Memory B cell (primary cell): ENCODE measurements at regions not wholly inside any gene's neighbourhood (a gene's known extent, or its start where the extent isn't known, plus 50 kb on each side); places are given as distances from the start of the nearest gene placed in this dataset.

ENCODE experiments used
- ATAC-seq: fragments of 150-1000 bp; cut with Tn5 transposase; 2 replicates; pipeline ENCODE4 v1.10.0; 2021; ENCODE audit warnings: low read depth, mild to moderate bottlenecking, moderate library complexity
- DNase-seq, 2 donors: peaks; one replicate each; pipeline ENCODE4 v3.0.0; 2022; ENCODE audit warnings: low spot score in 2 of 2
- H3K27ac Mint-ChIP-seq: one replicate; pipeline ENCODE4 v1.8.0; 2022; ENCODE audit warnings: mild to moderate bottlenecking, moderate library complexity, mixed read lengths
- H3K27me3 Mint-ChIP-seq: one replicate; pipeline ENCODE4 v1.8.0; 2022; ENCODE audit warnings: mixed read lengths
- H3K36me3 Mint-ChIP-seq: one replicate; pipeline ENCODE4 v1.8.0; 2022; ENCODE audit warnings: mild to moderate bottlenecking, mixed read lengths
- H3K4me1 Mint-ChIP-seq: one replicate; pipeline ENCODE4 v1.8.0; 2022; ENCODE audit warnings: mixed read lengths
- H3K4me3 Mint-ChIP-seq: one replicate; pipeline ENCODE4 v1.8.0; 2022; ENCODE audit warnings: mild to moderate bottlenecking, moderate library complexity, mixed read lengths
- H3K9me3 Mint-ChIP-seq: one replicate; pipeline ENCODE4 v1.8.0; 2022; ENCODE audit warnings: mixed read lengths

DNA sequence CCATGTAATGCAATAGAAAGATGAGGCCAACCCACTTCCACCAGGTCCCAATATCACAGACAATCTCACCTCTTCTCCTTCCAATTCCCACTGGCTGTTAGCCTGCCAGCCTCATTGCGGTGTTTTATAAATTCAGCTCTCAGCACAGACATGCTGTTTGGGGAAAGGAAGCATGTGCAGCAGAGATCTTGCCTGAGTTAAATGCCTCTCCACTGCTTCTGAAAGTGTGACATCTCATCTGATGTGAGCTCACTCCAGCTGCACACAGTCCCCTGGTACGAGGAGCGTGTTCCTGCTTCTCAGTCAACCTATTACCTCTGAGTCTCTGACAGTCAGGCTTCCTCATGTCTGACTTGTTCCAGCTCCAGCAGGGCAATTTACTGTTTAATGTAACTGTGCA, 122.7 kb upstream of the GUCY1A2 start:
- H3K27me3 Mint-ChIP-seq = no peaks in the 10 kb centered on the region

DNA sequence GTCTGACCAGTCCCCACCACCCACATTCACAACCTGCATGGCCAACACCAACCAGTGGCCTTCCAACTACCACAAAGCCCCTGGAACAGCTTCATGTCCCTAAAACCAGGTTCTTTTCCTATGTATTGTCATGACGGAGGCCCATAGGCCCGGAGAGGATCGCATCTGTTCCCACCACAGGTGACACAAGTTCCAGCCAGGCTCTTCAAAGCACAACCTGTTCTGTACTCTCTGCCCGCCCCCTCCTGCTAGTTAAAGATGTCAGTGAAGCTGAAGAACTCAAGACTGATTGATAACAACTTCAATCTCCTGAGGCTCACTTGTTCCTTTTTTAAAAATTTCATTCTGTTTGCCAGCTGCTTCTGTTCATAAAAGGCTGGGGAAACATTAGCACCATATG, 121.1 kb upstream of the GUCY1A2 start:
- Mint-ChIP-seq H3K27ac (no peak overlapping the region), H3K4me1 (no peaks in the 10 kb centered on the region), H3K27me3 (no peaks in the 10 kb centered on the region), H3K9me3 (peaks cover 3% of the 10 kb centered on the region), H3K36me3 (no peaks in the 10 kb centered on the region), H3K4me3 (no peak overlapping the region)
- ATAC-seq (no peak), DNase-seq (no peak)

More for the DNA sequence above, 122.7 kb upstream of the GUCY1A2 start:
- DNase-seq = no peak
- Mint-ChIP-seq H3K36me3 (no peaks in the 10 kb centered on the region), H3K27ac (no peak overlapping the region), H3K4me3 (no peak overlapping the region), H3K4me1 (no peaks in the 10 kb centered on the region), H3K9me3 (peaks cover 2% of the 10 kb centered on the region)
- ATAC-seq = no peak

DNA sequence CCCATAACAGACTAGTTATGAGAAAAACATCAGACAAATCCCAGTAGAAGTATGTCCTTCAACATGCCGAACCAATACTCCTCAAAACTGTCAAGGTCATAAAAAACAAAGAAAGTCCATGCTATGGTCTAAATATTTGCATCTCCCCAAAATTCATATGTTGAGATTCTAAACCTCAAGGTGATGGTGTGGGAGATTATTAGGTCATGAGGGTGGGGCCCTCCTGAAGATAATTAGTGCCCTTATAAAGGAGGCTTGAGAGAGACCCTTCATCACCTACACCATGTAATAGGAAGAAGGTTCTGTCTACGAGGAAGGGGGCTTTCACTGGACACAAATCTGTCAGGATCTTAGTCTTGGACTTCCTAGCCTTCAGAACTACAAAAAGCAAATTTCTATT, 118.6 kb upstream of the GUCY1A2 start:
- Mint-ChIP-seq H3K4me3 (no peak overlapping the region), H3K9me3 (peaks cover 6% of the 10 kb centered on the region), H3K36me3 (no peaks in the 10 kb centered on the region), H3K27me3 (no peaks in the 10 kb centered on the region), H3K4me1 (no peaks in the 10 kb centered on the region), H3K27ac (no peak overlapping the region)
- ATAC-seq (no peak), DNase-seq (no peak)

DNA sequence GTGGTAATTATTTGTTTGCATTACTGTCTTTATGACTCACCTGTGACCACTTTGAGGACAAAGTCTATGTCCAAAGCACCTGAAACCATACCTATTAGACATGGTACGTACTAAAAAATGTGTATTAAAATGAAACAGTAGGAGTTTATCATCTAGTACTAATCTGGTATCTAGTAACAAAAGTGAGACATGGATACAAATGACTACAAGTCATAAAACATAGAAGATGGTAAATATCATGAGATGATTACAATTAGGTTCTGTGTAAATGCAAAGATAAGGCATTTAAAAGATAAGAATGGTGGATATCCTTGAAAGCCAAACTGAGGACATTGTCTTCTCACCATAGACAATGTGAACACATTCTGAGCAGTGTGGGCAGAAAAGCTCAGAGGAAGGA, 113.5 kb upstream of the GUCY1A2 start:
- ATAC-seq (no peak), DNase-seq (no peak)
- no peaks in the 10 kb centered on the region for H3K4me1 Mint-ChIP-seq
- no peaks in the 10 kb centered on the region for H3K27me3 Mint-ChIP-seq
- H3K36me3 Mint-ChIP-seq = no peaks in the 10 kb centered on the region
- no peak overlapping the region for H3K27ac Mint-ChIP-seq
- H3K9me3 Mint-ChIP-seq = peaks cover 12% of the 10 kb centered on the region
- no peak overlapping the region for H3K4me3 Mint-ChIP-seq

DNA sequence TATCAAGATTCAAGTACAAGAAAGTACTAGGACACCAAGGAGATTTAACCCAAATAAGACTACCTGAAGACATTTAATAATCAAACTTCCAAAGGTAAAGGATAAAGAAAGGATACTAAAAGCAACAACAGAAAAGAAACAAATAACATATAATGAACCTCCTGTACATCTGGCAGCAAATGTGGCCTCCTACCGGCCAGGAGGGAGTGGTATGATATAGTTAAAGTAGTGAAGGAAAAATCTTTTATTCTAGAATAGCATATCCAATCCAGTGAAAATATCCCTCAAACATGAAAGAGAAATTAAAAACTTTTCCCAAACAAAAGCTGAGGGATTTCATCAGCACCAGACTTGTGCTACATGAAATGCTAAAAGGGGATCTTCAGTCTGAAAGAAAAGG, 104.7 kb upstream of the GUCY1A2 start:
- Mint-ChIP-seq H3K27ac (no peak overlapping the region), H3K4me1 (no peaks in the 10 kb centered on the region), H3K27me3 (no peaks in the 10 kb centered on the region), H3K36me3 (no peaks in the 10 kb centered on the region), H3K9me3 (peaks cover 7% of the 10 kb centered on the region), H3K4me3 (no peak overlapping the region)
- ATAC-seq = no peak
- no peak for DNase-seq

DNA sequence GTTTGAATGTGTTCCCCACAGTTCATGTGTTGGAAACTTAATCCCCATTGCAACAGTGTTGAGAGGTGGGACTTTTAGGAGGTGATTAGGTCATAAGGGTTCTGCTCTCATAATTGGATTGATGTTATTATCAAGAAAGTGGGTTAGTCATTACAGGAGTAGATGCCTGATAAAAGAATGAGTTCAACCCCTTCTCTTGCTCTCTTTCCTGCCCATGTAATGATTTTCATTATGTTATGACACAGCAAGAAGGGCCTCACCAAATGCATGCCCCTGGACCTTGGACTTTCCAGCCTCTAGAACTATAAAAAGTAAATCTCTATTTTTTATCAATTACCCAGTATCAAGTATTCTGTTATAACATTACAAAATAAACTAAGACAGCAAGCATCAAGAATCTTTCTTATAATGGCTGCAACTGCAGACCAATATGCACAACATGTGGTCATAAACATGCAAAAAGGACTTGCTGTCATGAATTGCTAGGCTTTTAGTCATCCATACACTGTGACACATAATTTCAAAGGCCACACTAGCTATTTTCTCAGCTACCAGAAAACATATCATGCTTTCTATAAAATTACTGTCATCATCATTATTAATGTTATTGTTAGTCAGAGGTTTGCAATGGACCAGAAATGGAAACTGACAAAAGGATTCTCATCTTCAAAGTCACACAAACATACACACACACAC, 99.9 kb upstream of the GUCY1A2 start:
- Mint-ChIP-seq H3K9me3 (peaks cover 9% of the 10 kb centered on the region), H3K27ac (no peak overlapping the region), H3K4me1 (no peaks in the 10 kb centered on the region), H3K4me3 (no peak overlapping the region), H3K36me3 (no peaks in the 10 kb centered on the region), H3K27me3 (no peaks in the 10 kb centered on the region)
- no peak for ATAC-seq
- no peak for DNase-seq

DNA sequence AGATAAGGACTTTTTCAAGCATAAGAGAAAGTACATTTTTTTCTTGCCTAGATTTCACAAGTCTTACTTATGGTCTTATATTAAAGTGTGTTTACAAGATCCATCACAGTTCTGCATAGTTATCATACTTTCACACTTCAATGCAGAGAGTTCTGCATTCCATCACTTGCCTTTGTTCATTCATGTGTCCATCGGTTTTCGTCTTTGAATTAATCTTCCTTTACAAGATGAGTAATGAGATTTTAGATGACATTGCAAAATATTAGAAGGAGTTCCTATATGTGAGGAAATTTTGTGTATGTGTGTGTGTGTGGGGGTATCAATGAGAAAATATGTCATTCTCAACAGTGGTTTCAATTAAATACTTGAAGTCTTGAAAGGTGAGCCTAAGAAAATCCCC, 98.1 kb upstream of the GUCY1A2 start:
- no peak overlapping the region for H3K4me3 Mint-ChIP-seq
- no peaks in the 10 kb centered on the region for H3K27me3 Mint-ChIP-seq
- no peaks in the 10 kb centered on the region for H3K36me3 Mint-ChIP-seq
- H3K4me1 Mint-ChIP-seq = no peaks in the 10 kb centered on the region
- DNase-seq (no peak), ATAC-seq (no peak)
- no peak overlapping the region for H3K27ac Mint-ChIP-seq
- peaks cover 7% of the 10 kb centered on the region for H3K9me3 Mint-ChIP-seq

DNA sequence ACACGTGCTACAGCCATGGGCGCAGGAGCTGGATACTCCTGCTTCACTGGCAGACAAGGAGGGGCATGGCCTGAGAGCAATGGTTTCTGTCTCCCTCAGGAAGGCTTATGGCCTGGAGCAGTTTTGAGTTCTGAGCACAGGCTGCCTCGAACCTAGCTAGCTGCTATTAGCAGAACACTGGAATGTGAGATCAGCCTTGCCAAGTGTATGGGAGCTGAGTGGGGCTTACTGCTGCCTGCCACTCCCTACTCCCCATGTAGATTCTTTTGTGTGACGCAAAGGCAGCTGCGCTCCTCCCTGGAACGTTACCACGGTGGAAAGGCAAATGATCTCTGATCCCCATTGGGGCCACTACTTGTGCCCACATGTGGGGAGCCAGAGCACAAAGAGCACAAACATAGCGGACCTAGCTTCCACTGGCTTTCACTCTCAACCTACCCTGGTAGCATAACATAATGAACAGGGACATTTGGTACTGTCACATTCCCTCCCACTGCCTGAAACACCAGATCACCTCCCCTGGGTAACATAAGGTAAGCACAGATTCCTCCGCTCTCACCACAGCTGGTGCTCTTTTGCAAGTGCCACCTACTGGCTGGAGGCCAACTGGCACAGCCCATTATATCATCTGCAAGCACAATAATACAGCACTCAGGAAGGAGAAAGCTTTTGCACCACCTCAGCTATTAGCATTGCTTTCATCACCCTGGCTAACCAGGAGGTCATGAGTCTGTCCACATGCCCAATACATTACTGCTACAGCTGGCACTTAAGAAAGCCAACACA, 84.6 kb upstream of the GUCY1A2 start:
- DNase-seq (no peak), ATAC-seq (no peak)
- no peak overlapping the region for H3K4me3 Mint-ChIP-seq
- H3K27ac Mint-ChIP-seq = no peak overlapping the region
- no peaks in the 10 kb centered on the region for H3K36me3 Mint-ChIP-seq
- peaks cover 12% of the 10 kb centered on the region for H3K9me3 Mint-ChIP-seq
- H3K27me3 Mint-ChIP-seq = no peaks in the 10 kb centered on the region
- no peaks in the 10 kb centered on the region for H3K4me1 Mint-ChIP-seq

DNA sequence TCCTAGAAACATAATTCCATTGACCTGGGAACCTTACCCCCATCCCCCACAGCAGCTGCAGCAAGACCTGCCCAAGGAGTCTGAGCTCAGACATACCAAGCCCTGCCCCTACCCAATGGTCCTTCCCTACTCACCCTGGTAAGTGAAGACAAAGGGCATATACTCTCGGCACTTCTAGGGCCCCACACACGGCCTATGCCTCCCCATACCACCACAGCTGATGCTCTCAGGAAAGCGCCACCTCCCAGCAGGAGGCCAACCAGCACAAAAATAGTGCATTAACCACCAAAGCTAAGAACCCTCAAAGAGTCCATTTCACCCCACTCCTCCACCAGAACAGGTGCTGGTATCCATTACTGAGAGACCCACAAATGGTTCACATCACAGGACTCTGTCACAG, 74.4 kb upstream of the GUCY1A2 start:
- ATAC-seq = no peak
- Mint-ChIP-seq H3K27ac (no peak overlapping the region), H3K4me1 (no peaks in the 10 kb centered on the region), H3K36me3 (peaks cover 2% of the 10 kb centered on the region), H3K4me3 (no peak overlapping the region), H3K27me3 (no peaks in the 10 kb centered on the region), H3K9me3 (peaks cover 15% of the 10 kb centered on the region)
- DNase-seq = no peak

DNA sequence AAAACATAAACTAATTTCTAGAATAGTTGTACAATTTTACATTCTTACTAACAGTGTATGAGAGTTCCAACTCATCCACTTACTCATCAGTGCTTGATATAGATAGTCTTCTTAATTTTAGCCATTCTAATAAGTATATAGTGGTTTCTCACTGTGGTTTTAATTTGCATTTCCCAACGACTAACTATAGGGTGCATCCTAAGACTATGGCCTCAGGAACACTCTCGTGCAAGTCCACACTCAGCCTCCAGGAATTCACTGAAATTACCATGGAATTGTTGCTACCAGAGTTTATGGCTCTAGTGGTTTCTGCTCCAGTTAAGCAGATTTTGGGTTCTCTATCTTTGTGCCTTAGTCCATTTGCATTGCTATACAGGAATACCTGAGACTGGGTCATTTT, 60.1 kb upstream of the GUCY1A2 start:
- no peaks in the 10 kb centered on the region for H3K36me3 Mint-ChIP-seq
- H3K27ac Mint-ChIP-seq = no peak overlapping the region
- ATAC-seq (no peak), DNase-seq (no peak)
- H3K4me3 Mint-ChIP-seq = no peak overlapping the region
- no peaks in the 10 kb centered on the region for H3K4me1 Mint-ChIP-seq
- H3K27me3 Mint-ChIP-seq = no peaks in the 10 kb centered on the region
- H3K9me3 Mint-ChIP-seq = peaks cover 18% of the 10 kb centered on the region

DNA sequence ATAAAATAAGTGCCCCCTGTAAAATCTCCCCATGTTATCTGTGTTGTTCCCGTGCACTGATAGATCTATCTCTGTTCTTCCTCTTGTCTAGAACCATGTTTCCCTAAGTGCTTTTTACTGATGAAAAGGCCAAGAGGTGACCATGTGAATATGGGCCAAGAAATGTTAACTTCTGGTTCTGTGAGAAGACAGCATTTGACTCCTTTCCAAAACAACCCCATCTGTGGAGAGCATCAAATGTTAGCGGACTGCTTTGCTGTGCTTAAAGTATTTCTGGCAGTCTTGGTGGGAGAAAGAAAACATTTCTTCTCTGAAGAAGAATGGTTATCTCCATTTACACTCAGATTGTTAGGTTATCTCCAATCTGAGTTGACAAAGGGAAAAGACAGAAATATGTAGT, 58.6 kb upstream of the GUCY1A2 start:
- Mint-ChIP-seq H3K36me3 (no peaks in the 10 kb centered on the region), H3K27ac (no peak overlapping the region), H3K4me3 (no peak overlapping the region), H3K27me3 (no peaks in the 10 kb centered on the region), H3K4me1 (no peaks in the 10 kb centered on the region), H3K9me3 (peaks cover 10% of the 10 kb centered on the region)
- ATAC-seq (no peak), DNase-seq (no peak)

DNA sequence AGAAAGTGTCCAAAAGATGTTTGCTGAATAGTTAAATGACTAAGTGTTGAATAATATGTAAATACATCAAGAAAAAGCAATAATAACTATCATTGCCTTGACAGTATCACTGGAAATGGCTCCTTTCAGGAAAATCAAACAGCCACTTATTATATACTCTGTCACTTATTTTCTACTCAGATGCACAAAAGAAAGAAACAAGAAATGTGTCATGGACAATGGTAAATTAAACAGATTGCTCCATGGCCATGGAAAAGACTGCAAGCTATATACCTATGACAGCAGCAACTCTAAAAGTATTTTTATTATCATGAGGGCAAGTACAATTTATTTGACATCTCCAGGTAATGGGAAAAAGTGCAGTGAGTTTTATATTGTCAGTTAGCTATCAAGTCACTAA, 52.9 kb upstream of the GUCY1A2 start:
- Mint-ChIP-seq H3K36me3 (no peaks in the 10 kb centered on the region), H3K4me1 (no peaks in the 10 kb centered on the region), H3K4me3 (no peak overlapping the region), H3K9me3 (peaks cover 2% of the 10 kb centered on the region), H3K27ac (no peak overlapping the region), H3K27me3 (no peaks in the 10 kb centered on the region)
- ATAC-seq (no peak), DNase-seq (no peak)
